ENCODE measurements at regions not wholly inside any gene's neighbourhood (a gene's known extent, or its start where the extent isn't known, plus 50 kb on each side); places are given as distances from the start of the nearest gene placed in this dataset.

- Histone ChIP-seq H3K23me2 (ENCODE audit: low read depth, low read length) (no peaks in the 10 kb centered on the region), H3K4me1 (replicated peaks in 1 of 4; ENCODE audit: control insufficient read depth in 3 of 4, insufficient read depth in 4 of 4, low read length in 3 of 4) (no peaks in the 10 kb centered on the region), H3K14ac (ENCODE audit: insufficient read length) (no peak overlapping the region), H2BK5ac (ENCODE audit: low read depth, low read length) (no peak overlapping the region), H3K4ac (replicated peaks; ENCODE audit: insufficient read length, low read depth, low read length) (no peak overlapping the region), H3K27me3 (replicated peaks in 1 of 4; ENCODE audit: control insufficient read depth in 3 of 4, extremely low read depth in 1 of 4, insufficient read depth in 3 of 4, low read length in 3 of 4) (no peaks in the 10 kb centered on the region), H2BK120ac (replicated peaks; ENCODE audit: low read depth, low read length) (no peak overlapping the region), H3K36me3 (ENCODE audit: control insufficient read depth in 2 of 4, insufficient read depth in 4 of 4, low read length in 3 of 4) (no peaks in the 10 kb centered on the region), H4K20me1 (replicated peaks in 1 of 2; ENCODE audit: control insufficient read depth in 1 of 2, insufficient read depth in 2 of 2, low read length in 2 of 2) (no peaks in the 10 kb centered on the region), H2BK15ac (ENCODE audit: low read length) (no peak overlapping the region), H4K8ac (ENCODE audit: extremely low read depth, insufficient read depth, low read length) (no peak overlapping the region), H3K23ac (ENCODE audit: insufficient read length) (no peak overlapping the region), H3K4me3 (ENCODE audit: extremely low read depth in 1 of 4, insufficient read depth in 2 of 4, low read depth in 3 of 4, low read length in 4 of 4) (no peak overlapping the region), H3K9ac (replicated peaks in 1 of 4; ENCODE audit: extremely low read depth in 1 of 4, low read depth in 3 of 4, low read length in 3 of 4) (no peak overlapping the region), H3K56ac (replicated peaks; ENCODE audit: insufficient read length, low read depth, low read length) (no peak overlapping the region), H3K18ac (ENCODE audit: extremely low read depth, low read length) (no peak overlapping the region), H3K4me2 (ENCODE audit: insufficient read depth in 1 of 2, low read depth in 2 of 2, low read length in 2 of 2) (no peak overlapping the region), H4K5ac (ENCODE audit: insufficient read length, low read depth, low read length) (no peak overlapping the region), H3K79me1 (ENCODE audit: low read depth, low read length) (no peaks in the 10 kb centered on the region), H3K9me3 (ENCODE audit: insufficient read depth in 2 of 2, low read depth in 1 of 2, low read length in 1 of 2) (no peaks in the 10 kb centered on the region), H2BK20ac (ENCODE audit: low read length) (no peak overlapping the region), H2BK12ac (ENCODE audit: low read depth, low read length) (no peak overlapping the region), H2AK5ac (ENCODE audit: low read depth, low read length) (no peak overlapping the region), H3K27ac (ENCODE audit: low read depth, low read length) (no peak overlapping the region), H3K79me2 (ENCODE audit: control insufficient read depth in 1 of 2, insufficient read depth in 2 of 2, low read length in 2 of 2) (no peaks in the 10 kb centered on the region), H2AFZ (ENCODE audit: low read length) (no peak overlapping the region), H4K91ac (replicated peaks; ENCODE audit: insufficient read length, low read length) (no peak overlapping the region)
- ChIA-PET POLR2A (ENCODE audit: partially characterized antibody) (no interaction called here), CTCF (ENCODE audit: partially characterized antibody) (no interaction called here)
- DNase-seq (ENCODE audit: low read depth in 1 of 2, low spot score in 2 of 2) (no peak), FAIRE-seq (no peak)
- WGBS, 2 experiments (ENCODE audit: extremely low coverage in 1 of 2, insufficient coverage in 1 of 2, insufficient read length in 1 of 2, insufficient replicate concordance in 2 of 2, low coverage in 1 of 2, low lambda C conversion rate in 2 of 2, missing lambda C conversion rate in 1 of 2) = 96% methylated on average over 3 of the region's 4 CpGs; no CpG with 5 or more reads in 1 of the 2 experiments
- TF ChIP-seq SP2 (IDR thresholded peaks at IDR 0.05; ENCODE audit: low read length) (no peak), ATF3 (IDR thresholded peaks at IDR 0.05; ENCODE audit: insufficient read depth, low read depth, low read length) (no peak), RAD21 (IDR thresholded peaks at IDR 0.05 in 1 of 2, conservative IDR thresholded peaks at IDR 0.05 in 1 of 2; ENCODE audit: low read depth in 2 of 2, low read length in 2 of 2) (no peak), RXRA (IDR thresholded peaks at IDR 0.05; ENCODE audit: insufficient read depth, low read depth, low read length) (no peak), POLR2A (IDR thresholded peaks at IDR 0.05; ENCODE audit: control extremely low read depth in 1 of 2, low read depth in 2 of 2, low read length in 2 of 2) (no peak), CTBP2 (IDR thresholded peaks at IDR 0.05; ENCODE audit: borderline replicate concordance, insufficient read depth, insufficient read length, low read length) (no peak), RBBP5 (IDR thresholded peaks at IDR 0.05; ENCODE audit: borderline replicate concordance, low read depth, low read length) (no peak), PHF8 (conservative IDR thresholded peaks at IDR 0.05; ENCODE audit: low read depth, low read length) (no peak), SRF (IDR thresholded peaks at IDR 0.05; ENCODE audit: low read depth, low read length) (no peak), EZH2 (IDR thresholded peaks at IDR 0.05; ENCODE audit: low read depth, low read length, severe bottlenecking) (no peak), TCF12 (IDR thresholded peaks at IDR 0.05; ENCODE audit: low read depth, low read length) (no peak), SIN3A (conservative IDR thresholded peaks at IDR 0.05 in 1 of 2, IDR thresholded peaks at IDR 0.05 in 1 of 2; ENCODE audit: low read depth in 1 of 2, low read length in 2 of 2) (no peak), CEBPB (IDR thresholded peaks at IDR 0.05; ENCODE audit: low read depth, low read length) (no peak), YY1 (IDR thresholded peaks at IDR 0.05; ENCODE audit: low read depth, low read length) (no peak), NANOG (IDR thresholded peaks at IDR 0.05; ENCODE audit: insufficient read depth, low read depth, low read length, poor library complexity, severe bottlenecking) (no peak)
Observed at GRCh38 chrX:116863029-116863428, 400.3 kb upstream of the CT83 start.

All from H1 (cell line).